ENCODE measurements at regions not wholly inside any gene's neighbourhood (a gene's known extent, or its start where the extent isn't known, plus 50 kb on each side); places are given as distances from the start of the nearest gene placed in this dataset.
"Not testable (repeated sequence)": the region's sequence is repeated elsewhere in the genome, so short reads cannot be mapped to it uniquely, and the experiment has no call there.

DNA sequence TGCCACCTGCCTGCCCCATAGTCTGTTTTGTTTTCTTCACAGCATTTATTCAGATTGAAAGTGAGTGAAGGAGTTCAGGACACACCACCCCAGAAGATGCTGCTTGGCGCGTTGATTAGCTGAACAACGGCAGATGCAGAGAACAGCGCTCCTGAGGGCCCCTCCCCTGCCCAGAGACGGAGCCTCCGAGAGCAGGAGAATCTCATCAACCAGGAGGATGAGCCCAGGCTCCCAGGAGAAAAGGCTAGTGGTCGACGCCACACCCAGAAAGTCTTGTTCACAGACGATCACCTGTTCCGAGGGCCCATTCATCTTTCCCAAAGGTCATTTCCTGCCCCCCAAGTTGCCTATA lies 180.4 kb upstream of the PPP1R26 start:
- no peak for DNase-seq

DNA sequence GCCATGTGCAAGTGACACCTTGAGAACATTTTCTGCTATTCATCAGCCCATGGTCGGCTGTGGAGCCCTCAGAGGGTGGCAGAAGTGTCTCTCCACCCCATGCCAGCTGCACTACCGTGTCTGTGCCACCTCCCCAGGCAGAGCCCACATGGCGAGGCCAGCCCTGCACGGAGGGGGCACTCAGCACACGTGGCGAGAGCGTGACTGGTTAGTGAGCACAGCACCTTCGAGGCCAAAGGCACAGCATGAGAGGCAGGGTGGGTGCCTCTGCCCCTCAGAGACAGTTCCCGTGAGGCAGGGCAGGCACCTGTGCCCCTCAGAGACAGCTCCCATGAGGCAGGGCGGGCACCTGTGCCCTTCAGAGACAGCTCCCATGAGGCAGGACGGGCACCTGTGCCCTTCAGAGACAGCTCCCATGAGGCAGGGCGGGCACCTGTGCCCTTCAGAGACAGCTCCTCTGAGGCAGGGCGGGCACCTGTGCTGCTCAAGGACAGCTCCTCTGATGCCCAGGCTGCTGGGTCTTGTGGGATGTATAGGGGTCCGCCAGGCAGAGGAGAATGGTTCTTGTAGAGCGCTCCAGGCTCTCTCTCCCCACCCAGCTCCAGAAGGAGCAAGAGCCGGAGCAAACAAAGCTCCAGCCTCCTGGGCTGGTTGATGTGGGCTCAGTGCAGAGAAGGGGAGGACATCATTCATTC lies 179.8 kb upstream of the PPP1R26 start:
- DNase-seq: no peak

DNA sequence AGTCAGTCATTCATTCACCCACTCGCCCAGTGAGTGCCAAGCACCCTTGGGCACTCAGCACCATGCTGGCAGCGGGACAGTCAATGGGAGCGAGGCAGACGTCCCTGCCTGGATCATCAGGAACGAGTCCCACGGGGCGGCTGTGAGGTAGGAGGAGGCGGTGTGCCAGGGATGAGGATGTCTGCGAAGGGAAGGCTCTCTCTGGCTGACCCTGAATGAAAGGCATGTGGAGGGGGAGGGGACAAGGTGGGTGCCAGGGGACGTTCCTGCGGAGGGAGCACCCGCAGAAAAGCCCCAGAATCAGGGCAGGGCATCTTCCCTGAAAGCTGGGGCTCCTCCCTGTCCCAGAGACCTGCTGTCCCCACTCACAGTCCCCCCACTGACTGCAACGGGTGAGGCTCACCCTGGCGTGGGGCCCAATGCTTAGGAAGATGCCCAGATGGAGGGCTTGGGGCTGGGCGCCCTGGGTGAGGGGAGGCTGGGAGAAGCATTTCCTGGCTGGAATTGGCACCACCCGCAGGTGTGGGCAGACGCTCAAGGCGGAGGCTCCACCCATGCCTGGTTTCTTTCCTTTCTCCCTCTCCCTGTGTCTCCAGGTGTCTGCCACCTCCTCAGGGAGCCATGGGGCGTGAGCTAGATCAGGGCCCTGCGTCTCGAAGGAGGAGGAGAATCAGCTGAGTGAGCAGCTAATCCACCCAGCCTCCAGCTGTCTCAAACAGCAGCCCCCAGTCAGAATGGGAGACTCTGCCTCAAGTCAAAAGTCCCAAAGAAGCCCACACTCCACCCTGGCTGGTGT lies 179.0 kb upstream of the PPP1R26 start:
- DNase-seq: no peak

DNA sequence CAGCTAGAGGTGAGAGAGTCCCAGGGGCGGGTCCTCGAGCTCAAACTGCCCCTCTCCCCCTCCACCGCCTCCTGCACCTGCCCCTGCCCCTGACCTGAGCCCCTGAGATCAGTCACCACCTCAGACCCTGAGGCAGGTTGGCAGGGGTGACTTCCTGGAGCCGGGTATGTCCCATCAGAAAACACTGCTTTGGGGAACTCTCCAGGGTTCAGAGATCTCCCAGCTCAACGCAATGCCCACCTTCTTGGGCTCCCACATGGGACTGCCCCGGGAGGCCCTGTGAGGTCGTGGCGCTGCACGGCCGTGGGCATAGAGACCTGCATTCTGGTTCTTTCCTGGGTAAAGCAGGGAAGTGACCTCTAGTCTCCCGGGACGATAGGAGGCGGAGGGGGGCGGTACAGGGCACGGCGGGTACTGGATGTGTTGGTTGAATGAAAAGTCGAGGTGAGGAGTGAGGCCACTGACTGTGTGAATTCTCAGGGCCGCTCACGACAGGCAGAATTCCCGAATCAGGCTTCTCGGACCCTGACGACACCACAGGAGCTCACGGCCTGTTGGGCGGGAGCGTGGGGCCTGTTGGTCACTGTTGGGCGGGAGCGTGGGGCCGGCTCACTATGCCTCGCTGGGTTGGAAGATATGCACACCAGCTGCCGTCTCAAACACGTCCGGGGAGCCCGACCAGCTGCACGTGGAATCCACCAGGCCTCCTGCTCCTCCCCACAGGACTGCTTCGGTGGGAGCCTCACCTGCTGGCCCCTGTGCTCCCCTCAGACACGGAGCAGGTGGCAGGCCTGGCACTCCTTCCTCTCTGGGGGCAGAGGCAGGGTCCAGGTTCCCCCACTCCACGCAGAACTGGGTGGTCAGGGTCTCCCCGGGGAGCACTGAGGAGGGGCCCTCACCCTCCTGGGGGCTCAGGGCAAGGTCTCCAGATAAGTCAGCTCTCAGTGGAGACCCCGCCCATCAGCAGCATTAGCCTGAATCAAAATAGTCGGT lies 178.0 kb upstream of the PPP1R26 start:
- DNase-seq: no peak

DNA sequence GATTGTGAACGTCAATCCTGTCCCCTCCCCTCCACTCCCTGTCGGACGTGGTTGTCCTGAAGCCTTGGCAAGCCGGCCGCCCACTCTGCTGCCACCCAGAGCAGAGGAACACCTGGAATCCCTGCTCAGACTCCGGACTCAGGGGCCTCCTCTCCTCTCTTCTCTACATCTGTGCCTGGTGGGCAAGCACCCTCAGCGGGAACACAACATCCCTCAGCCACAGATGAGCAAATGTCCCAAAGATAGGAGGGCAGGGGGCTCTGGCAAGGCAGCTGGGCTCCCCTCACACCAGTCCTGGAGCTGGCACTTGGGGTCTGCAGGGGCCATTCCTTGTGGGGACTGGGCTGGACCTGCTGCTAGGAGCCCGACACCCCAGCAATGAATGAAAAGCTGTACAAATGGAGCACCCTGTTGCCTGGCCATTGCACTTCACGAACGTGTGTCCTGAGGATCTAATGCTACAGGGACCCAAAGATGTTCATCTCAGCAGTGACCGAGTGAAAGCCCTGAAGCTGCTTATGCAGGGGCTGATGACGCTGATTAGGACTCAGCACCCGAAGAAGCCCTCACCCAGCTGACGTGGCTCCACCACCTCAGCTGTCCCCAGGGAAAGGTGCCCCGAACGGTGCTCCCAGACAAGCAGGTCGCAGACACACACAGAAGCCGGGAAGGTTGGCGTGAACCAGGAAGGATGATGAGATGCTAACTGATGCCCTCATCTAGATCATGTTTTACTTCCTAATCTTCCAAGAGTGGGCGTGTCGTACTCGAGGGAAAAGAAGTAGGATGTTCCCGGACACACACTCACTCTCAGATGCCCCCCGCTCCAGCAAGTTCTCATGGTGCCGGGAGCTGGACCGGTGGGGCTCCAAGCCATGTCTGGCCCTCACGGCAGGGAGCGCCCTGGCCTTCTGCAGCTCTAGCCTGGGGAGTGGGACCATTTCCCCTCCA lies 177.0 kb upstream of the PPP1R26 start:
- no peak for DNase-seq

DNA sequence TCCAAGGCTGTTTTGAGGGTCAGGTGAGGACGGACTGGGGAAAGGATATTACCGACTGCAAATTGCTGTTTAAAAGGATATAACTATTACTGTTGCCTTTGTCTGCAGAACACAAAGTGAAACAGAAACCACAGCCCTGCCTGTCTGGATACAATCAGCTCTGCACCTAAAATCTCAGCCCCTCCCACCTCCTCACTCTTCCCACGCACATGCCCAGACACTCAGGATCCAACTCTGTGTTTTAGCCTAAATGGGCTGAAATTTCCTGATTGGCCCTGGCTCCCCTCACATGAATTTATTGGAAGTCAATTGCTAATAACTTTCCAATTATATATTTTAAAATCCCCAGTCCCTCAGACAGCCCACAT lies 176.3 kb upstream of the PPP1R26 start:
- no peak for DNase-seq

DNA sequence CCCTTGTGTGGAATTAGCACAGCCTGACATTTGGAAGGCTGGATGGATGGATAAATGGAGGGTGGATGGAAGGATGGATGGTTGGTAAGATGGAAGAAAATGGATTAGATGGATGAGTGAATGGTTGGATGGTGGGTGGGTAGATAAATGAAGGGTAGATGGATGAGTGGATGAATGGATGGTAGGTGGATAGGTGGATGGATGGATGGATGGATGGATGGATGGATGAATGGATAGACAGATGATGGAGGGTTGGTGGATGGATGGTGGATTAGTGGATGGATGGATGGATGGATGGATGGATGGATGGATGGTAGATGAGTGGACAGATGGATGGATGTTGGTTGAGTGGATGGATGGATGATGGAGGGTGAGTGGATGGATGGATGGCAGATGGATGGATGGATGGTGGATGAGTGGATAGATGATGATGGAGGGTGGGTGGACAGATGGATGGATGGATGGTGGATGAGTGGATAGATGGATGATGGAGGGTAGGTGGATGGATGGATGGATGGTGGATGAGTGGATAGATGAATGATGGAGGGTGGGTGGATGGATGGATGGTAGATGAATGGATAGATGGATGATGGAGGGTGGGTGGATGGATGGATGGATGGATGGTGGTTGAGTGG lies 175.6 kb upstream of the PPP1R26 start:
- no peak for DNase-seq

DNA sequence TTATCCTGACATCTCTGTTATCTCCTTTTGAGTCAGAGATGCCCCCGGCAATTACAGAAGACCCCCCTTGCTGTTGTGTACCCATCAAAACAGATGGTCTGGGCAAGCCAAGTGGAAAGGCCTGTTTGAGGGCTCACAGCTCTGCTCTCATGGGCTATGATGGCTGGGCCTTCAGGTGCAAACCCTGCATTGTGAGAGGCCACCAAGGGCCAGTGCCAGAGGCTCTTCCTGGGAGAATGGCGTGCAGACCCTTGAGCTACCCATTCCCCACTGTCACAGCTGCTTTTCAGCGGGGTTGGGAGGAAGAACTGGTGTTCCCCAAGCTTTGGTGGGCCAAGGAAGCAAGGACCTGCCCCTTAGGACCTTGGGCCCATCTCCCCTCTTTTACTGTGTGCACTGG lies 174.7 kb upstream of the PPP1R26 start:
- no peak for DNase-seq

DNA sequence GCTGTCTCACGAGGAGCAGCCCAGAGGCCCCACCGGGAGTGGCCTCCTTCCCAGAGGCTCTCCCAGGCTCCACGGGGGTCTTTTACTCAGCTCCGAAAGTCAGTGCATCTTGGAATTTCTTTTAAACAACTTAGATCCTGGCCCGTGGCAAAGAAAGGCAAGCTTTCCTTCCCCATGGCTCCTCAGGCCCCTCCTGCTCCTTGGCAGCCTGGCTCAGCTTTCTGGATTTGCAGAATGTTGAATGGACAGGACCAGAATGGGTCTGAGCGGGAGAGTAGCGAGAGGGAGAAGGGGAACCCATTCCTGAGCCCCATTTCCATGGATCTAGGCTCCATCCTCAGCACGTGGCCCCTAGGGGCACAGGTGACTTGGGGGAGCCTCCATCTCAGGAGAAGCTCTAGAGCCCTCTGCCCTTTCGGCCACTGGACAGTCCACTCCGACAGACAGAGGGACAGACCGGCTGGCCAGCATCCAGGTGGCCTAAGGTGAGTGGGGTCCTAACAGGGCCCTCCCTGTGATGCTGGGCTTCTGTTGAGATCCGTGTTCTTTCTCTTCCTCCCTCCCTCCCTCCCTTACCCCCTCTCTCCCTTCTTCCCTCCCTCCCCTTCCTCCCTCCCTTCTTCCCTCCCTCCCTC lies 173.9 kb upstream of the PPP1R26 start:
- DNase-seq: no peak

DNA sequence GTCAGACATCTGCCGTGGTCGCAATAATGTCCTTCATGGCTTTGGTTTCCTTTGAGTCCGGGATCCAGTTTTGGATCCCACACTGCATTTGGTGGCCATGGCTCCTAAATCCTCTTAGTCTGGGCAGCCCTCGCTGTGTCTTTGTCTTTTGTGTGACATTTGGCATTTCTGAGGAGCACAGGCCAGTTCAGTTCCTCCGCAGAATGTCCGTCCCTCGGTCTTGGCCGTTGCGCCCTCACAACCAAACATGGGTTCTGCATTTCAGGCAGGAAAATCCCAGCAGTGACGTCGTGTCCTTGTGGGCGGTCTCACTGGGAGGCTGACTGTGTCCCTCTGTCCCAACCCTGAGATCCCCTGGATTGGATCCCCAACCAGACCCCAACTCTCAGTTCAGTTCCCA lies 172.9 kb upstream of the PPP1R26 start:
- no peak for DNase-seq

DNA sequence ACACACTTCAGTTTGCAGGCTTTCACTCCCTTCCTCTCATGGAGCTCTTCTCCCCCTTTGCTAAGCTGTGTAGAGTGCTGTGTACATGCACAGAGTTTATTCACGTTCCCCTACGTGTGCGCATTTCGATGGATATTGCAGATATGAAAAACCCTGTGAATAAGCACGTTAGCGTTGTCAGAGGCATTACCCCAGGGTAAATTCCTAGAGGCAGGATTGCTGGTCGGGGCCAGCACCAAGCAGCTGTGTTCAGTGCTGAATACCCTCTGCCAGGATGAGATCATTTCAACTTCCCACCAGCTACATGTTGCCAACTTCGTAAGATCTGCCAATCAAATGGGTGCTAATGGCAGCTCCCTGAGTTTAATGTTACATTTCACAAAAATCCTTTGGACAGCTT lies 172.3 kb upstream of the PPP1R26 start:
- no peak for DNase-seq

DNA sequence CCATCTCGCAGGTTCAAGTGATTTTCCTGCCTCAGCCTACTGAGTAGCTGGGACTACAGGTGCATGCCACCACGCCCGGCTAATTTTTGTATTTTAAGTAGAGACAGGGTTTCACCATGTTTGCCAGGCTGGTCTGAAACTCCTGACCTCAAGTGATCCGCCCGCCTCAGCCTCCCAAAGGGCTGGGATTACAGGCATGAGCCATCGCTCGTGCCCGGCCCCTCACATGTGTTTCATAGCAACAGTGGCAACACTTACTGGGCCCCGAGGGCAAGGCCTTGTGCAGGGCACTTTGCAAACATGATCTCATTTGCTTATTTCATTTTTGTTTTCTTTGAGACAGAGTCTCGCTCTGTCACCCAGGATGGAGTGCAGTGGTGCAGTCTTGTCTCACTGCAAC lies 171.7 kb upstream of the PPP1R26 start:
- DNase-seq: not testable (repeated sequence)

DNA sequence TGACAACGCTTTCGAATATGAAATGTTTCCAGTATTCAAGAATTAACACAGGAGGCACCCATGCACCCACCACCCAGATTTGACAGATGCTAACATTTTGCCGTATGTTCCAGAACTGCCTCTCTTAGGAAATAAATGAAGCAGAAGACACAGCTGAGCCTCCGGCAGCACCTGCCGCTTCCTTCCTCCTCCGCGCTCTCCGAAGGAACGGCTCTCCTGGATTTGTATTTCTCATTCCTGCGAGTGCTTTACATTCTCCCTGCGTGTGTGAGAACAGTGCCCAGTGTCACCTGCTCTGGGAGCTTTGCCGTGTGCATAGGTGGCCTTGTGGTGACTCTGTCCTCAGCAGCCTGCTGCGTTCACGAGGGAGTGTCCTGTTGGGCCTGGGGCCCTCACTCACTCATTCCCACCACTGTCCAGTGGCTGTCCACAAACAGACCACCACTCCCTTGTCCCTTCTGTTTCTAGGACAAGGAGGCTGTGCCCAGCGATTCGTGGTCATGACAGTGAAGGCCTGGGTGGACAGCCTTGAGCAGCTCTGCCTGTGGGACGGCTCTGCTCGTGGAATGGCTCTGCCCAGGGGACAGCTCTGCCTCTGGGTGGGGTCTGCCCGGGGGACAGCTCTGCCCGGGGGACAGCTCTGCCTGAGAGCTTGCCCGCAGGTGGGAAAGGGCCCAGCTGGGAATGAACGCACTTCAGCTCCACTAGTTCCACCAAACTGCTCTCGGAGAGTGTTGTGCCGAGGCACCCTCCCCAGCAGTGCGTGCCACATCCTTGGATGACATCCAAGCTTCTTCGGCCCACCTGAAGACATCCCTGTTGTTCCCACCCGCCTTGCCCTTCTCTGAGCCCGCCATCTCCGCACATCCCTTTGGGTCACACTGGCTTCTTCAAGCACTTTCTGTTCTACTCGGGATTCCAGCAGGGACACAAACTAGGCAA lies 170.5 kb upstream of the PPP1R26 start:
- DNase-seq: no peak

DNA sequence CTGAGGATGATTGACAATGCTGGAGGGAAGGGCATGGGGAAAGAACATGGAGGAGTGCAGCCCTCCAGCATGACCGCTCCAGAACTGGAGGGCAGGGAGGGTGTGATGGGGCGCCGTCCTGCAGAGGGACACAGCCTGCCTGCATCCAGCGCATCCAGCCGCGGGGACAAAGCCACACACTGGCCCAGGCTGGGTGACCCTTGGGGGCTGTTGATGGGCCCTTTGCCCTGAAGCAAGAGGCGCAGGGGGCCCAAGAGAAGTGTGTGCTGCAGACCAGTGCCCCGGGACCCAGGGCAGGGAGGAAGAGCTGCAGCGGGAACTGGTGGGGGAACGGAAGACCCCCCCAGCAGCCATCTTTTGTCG lies 169.8 kb upstream of the PPP1R26 start:
- DNase-seq: no peak

DNA sequence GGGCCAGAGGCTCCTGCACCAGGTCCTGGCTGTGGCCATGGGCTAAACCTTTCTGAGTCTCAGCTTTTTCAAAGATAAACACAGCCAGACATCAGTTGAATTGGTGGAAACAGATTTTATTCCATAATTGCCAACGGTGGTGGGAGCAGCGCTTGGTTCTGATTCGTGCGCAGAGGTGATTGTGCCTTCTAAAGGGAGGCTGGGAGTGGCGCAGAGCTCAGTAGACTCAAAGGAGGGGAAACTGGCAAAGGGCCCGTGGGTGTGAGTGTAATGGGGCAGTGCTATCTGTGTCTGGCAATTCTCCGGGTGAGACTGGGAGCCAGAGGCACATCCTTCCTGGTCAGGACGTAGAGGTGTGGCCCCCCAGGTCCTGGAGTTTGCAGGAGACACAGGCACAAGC lies 169.4 kb upstream of the PPP1R26 start:
- no peak for DNase-seq

DNA sequence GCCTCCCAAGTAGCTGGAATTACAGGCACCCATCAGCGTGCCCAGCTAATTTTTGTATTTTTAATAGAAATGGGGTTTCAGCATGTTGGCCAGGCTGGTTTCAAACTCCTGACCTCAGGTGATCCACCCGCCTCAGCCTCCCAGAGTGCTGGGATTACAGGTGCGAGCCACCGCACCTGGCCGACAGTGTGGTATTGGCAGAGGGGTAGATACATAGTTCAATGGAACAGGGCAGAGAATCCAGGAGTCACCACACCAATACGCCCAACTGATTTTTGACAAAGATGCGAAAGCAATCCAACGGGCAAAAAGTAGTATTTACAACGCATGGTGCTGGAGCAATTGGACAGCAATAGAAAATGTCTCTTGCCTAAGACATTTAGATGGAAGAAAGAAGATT lies 164.0 kb upstream of the PPP1R26 start:
- no peak for DNase-seq

DNA sequence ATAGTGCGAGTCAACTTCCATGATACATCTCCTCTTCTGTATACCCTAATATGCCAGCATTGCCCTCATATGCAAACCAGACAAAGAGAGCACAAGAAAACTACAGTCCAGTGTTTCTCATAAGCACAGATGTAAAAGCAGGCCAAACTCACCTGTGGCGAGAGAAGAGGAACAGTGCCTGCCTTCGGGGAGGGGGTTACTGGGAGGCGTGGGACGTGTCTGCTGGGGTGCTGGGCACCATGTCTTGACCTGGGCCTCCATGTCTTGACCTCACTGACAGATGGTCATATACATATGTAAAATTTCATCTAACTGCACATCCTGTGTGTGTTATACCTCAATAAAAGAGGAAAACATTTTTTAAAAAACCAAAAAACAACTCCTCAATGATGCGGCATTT lies 159.3 kb upstream of the PPP1R26 start:
- no peak for DNase-seq

DNA sequence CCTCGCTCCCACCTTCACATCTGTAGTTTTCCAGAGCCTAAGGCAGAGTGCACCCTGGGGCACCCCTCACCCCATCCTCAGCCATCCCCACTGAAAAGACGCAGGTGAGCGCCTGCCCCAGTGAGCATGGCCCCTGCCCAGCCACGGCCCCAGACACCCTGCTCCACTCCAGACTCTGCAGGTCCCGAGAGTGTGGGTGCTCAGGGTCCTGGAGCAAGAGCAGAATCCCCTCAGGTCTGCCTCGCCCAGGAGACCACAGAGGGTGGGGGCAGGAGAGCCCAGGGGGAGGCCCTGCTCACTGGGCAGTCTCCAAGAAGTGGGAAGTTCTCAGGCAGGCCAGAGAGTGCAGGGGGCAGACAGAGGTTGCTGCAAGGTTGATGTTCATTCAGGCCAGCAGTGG lies 158.6 kb upstream of the PPP1R26 start:
- DNase-seq: no peak

DNA sequence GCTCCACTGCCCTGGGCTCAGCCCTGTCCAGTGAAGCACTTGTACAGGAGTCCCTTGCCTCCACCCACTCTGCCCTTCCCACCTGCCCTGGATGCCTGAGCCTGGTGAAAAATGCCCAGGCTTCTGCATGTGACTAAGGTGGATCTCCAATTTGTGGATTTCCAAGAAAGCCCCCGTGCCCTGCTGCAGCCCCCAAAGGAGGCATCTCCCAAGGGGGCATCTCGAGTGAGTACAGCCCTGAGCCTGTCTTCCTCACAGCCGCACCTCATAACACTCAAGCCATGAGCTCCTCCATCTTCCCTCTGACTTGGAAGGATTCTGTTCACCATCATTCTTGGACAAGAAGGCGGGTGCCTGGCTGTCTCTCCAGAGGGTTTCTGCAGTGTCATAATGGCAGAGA lies 158.0 kb upstream of the PPP1R26 start:
- DNase-seq: no peak

DNA sequence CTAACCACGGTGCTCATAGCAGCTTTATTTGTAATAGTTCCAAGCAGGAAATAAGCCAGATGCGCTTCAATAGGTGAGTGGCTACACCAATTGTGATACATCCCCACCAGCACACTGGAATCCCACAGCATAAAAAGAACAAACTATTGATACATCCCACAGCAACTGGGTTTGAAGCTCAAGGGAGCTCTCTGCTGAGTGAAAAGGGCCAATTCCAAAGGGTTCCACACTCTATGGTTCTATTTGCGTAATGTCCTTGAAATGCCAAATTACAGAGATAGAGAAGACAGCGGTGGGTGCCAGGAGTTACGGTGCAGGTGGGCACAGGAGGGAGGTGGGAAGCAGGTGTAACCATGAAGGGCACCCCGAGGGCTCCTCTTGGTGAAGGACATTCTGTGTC lies 155.3 kb upstream of the PPP1R26 start:
- no peak for DNase-seq
